DND-41 (cell line): ENCODE measurements at regions not wholly inside any gene's neighbourhood (a gene's known extent, or its start where the extent isn't known, plus 50 kb on each side); places are given as distances from the start of the nearest gene placed in this dataset.

ENCODE experiments used
- ATAC-seq: fragments of 200-7000 bp; cut with Tn5 transposase; 3 replicates; pipeline ENCODE4 v1.9.1; 2021; ENCODE audit warnings: low read depth; ENCODE audit not compliant: insufficient read depth
- DNase-seq: peaks from one replicate; pipeline ENCODE4 v3.0.0-alpha.2; 2020
- H2AFZ ChIP-seq: 2 replicates; pipeline ENCODE4 v1.6.0; 2012; ENCODE audit warnings: low read depth, low read length
- H3K27ac ChIP-seq: 2 replicates; pipeline ENCODE4 v1.5.1; 2012; ENCODE audit warnings: low read length, inconsistent platforms
- H3K27me3 ChIP-seq: fragments of 200-600 bp; sonication (generic); 2 replicates; pipeline ENCODE4 v1.6.0; 2012; ENCODE audit warnings: low read length, mild to moderate bottlenecking, inconsistent platforms; ENCODE audit not compliant: insufficient read depth, poor library complexity
- H3K36me3 ChIP-seq: 2 replicates; pipeline ENCODE4 v1.5.1; 2012; ENCODE audit warnings: low read length, inconsistent platforms; ENCODE audit not compliant: insufficient read depth
- H3K4me1 ChIP-seq: 2 replicates; pipeline ENCODE4 v1.5.1; 2012; ENCODE audit warnings: mild to moderate bottlenecking, low read length; ENCODE audit not compliant: insufficient read depth
- H3K4me2 ChIP-seq: 2 replicates; pipeline ENCODE4 v1.6.0; 2012; ENCODE audit warnings: mild to moderate bottlenecking, moderate library complexity, low read length, inconsistent platforms; ENCODE audit not compliant: insufficient read depth
- H3K4me3 ChIP-seq, 2 experiments: fragments of 200-600 bp in 1 of 2; shearing (Covaris generic) in 1 of 2; 2 replicates each; pipeline ENCODE4 v1.5.1; 2012 to 2016; ENCODE audit warnings: inconsistent platforms in 2 of 2, low read length in 2 of 2, mild to moderate bottlenecking in 2 of 2, low read depth in 1 of 2, moderate library complexity in 1 of 2
- H3K79me2 ChIP-seq: 2 replicates; pipeline ENCODE4 v1.6.0; 2012; ENCODE audit warnings: low read length, inconsistent platforms; ENCODE audit not compliant: insufficient read depth
- H3K9ac ChIP-seq: 2 replicates; pipeline ENCODE4 v1.6.0; 2012; ENCODE audit warnings: low read depth, mild to moderate bottlenecking, inconsistent platforms, low read length, moderate library complexity
- H3K9me3 ChIP-seq: 2 replicates; pipeline ENCODE4 v1.5.1; 2012; ENCODE audit warnings: low read length, moderate library complexity, mild to moderate bottlenecking, inconsistent platforms; ENCODE audit not compliant: insufficient read depth, severe bottlenecking
- H4K20me1 ChIP-seq: 2 replicates; pipeline ENCODE4 v1.6.0; 2012; ENCODE audit warnings: low read length; ENCODE audit not compliant: insufficient read depth
- EZH2 ChIP-seq: IDR thresholded peaks from 3 replicates; pipeline ENCODE4 v1.6.1; 2012; ENCODE audit warnings: borderline replicate concordance, low read depth, mild to moderate bottlenecking, moderate library complexity, low read length, inconsistent platforms; ENCODE audit not compliant: severe bottlenecking
- TF ChIP-seq, protein P1 (sequence below): IDR thresholded peaks from 2 replicates; pipeline ENCODE4 v1.5.1; 2012; ENCODE audit warnings: borderline replicate concordance, low read length, moderate library complexity, mild to moderate bottlenecking; ENCODE audit not compliant: poor library complexity, severe bottlenecking; ENCODE audit errors: extremely low read depth

DNA sequence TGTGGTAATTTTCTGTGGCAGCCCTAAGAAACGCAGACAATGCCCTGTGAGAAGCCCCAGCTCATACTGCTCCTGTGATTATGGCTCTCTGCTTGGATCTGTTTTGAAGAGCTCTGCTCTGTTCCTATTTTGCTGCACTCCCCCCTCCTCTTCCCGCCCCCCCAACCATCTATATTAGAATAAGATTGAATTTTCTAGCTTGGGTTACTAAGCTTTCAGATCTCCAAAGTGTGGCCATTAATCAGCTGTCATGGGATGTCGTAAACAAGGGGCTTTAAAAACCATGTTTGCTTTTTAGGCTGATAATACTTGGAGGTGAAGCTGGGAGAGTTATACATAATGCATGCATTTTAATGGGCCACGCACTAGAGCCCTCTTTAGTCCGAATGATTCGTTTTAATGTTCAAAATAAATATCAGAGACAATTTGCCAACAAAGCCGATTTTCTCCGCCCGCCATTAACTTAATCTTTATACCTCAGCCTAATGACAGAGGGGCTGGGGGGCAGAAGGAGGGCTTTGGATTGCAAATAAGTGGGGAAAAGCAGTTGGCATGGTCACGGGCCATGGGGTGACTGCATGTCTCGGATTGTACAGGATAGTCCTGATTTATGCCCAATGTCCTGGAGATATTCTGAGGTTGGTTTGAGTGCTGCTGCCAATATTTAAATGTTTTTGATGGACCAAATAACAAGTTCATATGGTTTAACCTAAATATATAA, 165.5 kb downstream of the RPS24 start:
- H3K36me3 ChIP-seq, result no peaks in the 10 kb centered on the region
- no peak overlapping the region for H3K4me2 ChIP-seq
- no peak overlapping the region for H2AFZ ChIP-seq
- ATAC-seq (no peak), DNase-seq (no peak)
- no peak overlapping the region for H3K9ac ChIP-seq
- no peaks in the 10 kb centered on the region for H3K4me1 ChIP-seq
- no peaks in the 10 kb centered on the region for H3K9me3 ChIP-seq
- no peak for TF ChIP-seq EZH2
- TF ChIP-seq, protein P1, sequence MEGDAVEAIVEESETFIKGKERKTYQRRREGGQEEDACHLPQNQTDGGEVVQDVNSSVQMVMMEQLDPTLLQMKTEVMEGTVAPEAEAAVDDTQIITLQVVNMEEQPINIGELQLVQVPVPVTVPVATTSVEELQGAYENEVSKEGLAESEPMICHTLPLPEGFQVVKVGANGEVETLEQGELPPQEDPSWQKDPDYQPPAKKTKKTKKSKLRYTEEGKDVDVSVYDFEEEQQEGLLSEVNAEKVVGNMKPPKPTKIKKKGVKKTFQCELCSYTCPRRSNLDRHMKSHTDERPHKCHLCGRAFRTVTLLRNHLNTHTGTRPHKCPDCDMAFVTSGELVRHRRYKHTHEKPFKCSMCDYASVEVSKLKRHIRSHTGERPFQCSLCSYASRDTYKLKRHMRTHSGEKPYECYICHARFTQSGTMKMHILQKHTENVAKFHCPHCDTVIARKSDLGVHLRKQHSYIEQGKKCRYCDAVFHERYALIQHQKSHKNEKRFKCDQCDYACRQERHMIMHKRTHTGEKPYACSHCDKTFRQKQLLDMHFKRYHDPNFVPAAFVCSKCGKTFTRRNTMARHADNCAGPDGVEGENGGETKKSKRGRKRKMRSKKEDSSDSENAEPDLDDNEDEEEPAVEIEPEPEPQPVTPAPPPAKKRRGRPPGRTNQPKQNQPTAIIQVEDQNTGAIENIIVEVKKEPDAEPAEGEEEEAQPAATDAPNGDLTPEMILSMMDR, result no peak
- H3K27me3 ChIP-seq, result peaks cover 9% of the 10 kb centered on the region
- no peak overlapping the region for H3K4me3 ChIP-seq
- no peaks in the 10 kb centered on the region; the same call in 1 of the 2 replicates for H4K20me1 ChIP-seq
- no peaks in the 10 kb centered on the region for H3K79me2 ChIP-seq
- H3K27ac ChIP-seq, result no peak overlapping the region

DNA sequence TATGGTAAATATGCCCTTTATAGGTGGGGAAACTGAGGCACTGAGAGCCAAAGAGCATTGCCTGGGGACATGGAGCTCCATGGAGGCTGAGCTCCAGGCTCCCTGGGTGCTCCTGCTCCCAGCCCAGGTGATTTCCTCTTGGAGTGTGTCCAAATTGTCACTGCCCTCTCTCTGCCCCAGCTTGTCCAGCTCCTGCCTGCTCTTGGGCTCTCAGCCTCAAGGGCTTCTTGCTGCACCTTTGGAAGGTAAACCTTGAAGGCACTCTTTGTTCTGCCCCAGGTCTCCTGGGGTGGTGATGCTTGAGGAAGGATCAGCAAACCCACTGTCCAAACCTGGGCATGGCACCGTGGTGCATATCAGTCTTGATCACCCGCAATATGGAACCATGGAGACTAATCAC, 166.1 kb downstream of the RPS24 start:
- Histone ChIP-seq H3K4me1 (no peaks in the 10 kb centered on the region), H3K27me3 (peaks cover 9% of the 10 kb centered on the region), H3K36me3 (no peaks in the 10 kb centered on the region), H4K20me1 (no peaks in the 10 kb centered on the region; the same call in 1 of the 2 replicates), H3K27ac (no peak overlapping the region), H3K9me3 (no peaks in the 10 kb centered on the region), H3K4me2 (no peak overlapping the region), H3K79me2 (no peaks in the 10 kb centered on the region), H2AFZ (no peak overlapping the region), H3K9ac (no peak overlapping the region), H3K4me3 (no peak overlapping the region)
- TF ChIP-seq EZH2, result no peak
- TF ChIP-seq, protein P1, result no peak
- ATAC-seq (no peak), DNase-seq (no peak)

DNA sequence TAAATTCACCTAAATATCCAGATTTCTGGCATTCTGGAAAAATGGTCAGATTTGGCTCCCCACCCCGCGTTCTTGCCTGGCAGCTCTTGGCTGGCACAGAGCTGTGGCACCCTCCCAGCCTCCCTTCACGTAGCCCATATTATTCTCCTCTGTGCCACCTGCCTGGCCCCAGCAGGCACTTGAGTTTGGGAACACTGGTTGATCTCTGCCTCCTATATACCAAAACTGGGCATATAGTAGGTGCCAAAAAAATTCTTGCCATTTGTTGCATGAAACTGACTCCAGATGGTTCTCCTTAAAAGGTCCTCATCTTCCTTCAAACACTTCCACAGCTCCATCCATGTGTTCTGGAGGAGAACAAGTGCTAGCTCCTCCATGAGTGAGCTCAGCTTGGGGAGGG, 167.0 kb downstream of the RPS24 start:
- H3K4me1 ChIP-seq, result no peaks in the 10 kb centered on the region
- no peak overlapping the region for H3K9ac ChIP-seq
- DNase-seq (no peak), ATAC-seq (no peak)
- no peaks in the 10 kb centered on the region for H3K36me3 ChIP-seq
- H3K79me2 ChIP-seq, result no peaks in the 10 kb centered on the region
- H3K9me3 ChIP-seq, result no peaks in the 10 kb centered on the region
- TF ChIP-seq, protein P1, result no peak
- no peak for TF ChIP-seq EZH2
- H3K27ac ChIP-seq, result no peak overlapping the region
- no peak overlapping the region for H2AFZ ChIP-seq
- H3K27me3 ChIP-seq, result peaks cover 9% of the 10 kb centered on the region
- no peaks in the 10 kb centered on the region; the same call in 1 of the 2 replicates for H4K20me1 ChIP-seq
- no peak overlapping the region for H3K4me3 ChIP-seq
- no peak overlapping the region for H3K4me2 ChIP-seq
